Mesendoderm (in vitro differentiated cells): ENCODE measurements at regions not wholly inside any gene's neighbourhood (a gene's known extent, or its start where the extent isn't known, plus 50 kb on each side); places are given as distances from the start of the nearest gene placed in this dataset.

Experiments used
- DNase-seq: peaks from one replicate; pipeline ENCODE4 v3.0.0; 2013
- H2AK5ac ChIP-seq: 2 replicates; pipeline ENCODE4 v1.6.1; 2013; ENCODE audit warnings: low read length, inconsistent platforms
- H2BK120ac ChIP-seq: 2 replicates; pipeline ENCODE4 v1.6.1; 2013; ENCODE audit warnings: low read depth, mild to moderate bottlenecking, low read length, moderate library complexity, mixed read lengths
- H2BK15ac ChIP-seq: replicated peaks from 2 replicates; pipeline ENCODE4 v1.6.1; 2013; ENCODE audit warnings: low read depth, mild to moderate bottlenecking, moderate library complexity
- H2BK5ac ChIP-seq: 2 replicates; pipeline ENCODE4 v1.6.1; 2013; ENCODE audit warnings: low read length, inconsistent platforms
- H3K18ac ChIP-seq: 2 replicates; pipeline ENCODE4 v1.6.1; 2013; ENCODE audit warnings: mild to moderate bottlenecking, low read length, mixed read lengths
- H3K23ac ChIP-seq: one replicate; pipeline ENCODE4 v1.6.1; 2013; ENCODE audit warnings: low read length
- H3K27ac ChIP-seq: 2 replicates; pipeline ENCODE4 v1.5.1; 2013; ENCODE audit warnings: low read depth, mild to moderate bottlenecking, inconsistent platforms, low read length, moderate library complexity
- H3K27me3 ChIP-seq: 2 replicates; pipeline ENCODE4 v1.6.1; 2013; ENCODE audit warnings: low read length, control low read depth, mild to moderate bottlenecking, inconsistent platforms; ENCODE audit not compliant: insufficient read depth, poor library complexity
- H3K36me3 ChIP-seq: 2 replicates; pipeline ENCODE4 v1.6.1; 2013; ENCODE audit warnings: low read length, inconsistent platforms; ENCODE audit not compliant: control insufficient read depth, insufficient read depth
- H3K4ac ChIP-seq: one replicate; pipeline ENCODE4 v1.6.1; 2013; ENCODE audit warnings: low read depth, mild to moderate bottlenecking, low read length, moderate library complexity
- H3K4me1 ChIP-seq: 2 replicates; pipeline ENCODE4 v1.6.1; 2013; ENCODE audit warnings: low read depth, low read length, inconsistent platforms; ENCODE audit not compliant: control insufficient read depth
- H3K4me2 ChIP-seq: 2 replicates; pipeline ENCODE4 v1.6.1; 2013; ENCODE audit warnings: low read length
- H3K4me3 ChIP-seq: 2 replicates; pipeline ENCODE4 v1.5.1; 2013; ENCODE audit warnings: mild to moderate bottlenecking, low read length
- H3K56ac ChIP-seq: one replicate; pipeline ENCODE4 v1.6.1; 2013; ENCODE audit warnings: low read length
- H3K79me1 ChIP-seq: 2 replicates; pipeline ENCODE4 v1.6.1; 2013; ENCODE audit warnings: low read length, inconsistent platforms
- H3K79me2 ChIP-seq: 2 replicates; pipeline ENCODE4 v1.6.1; 2013; ENCODE audit warnings: mild to moderate bottlenecking, low read length; ENCODE audit not compliant: control insufficient read depth, insufficient read depth
- H3K9ac ChIP-seq: 2 replicates; pipeline ENCODE4 v1.6.1; 2013; ENCODE audit warnings: low read length, inconsistent platforms
- H4K5ac ChIP-seq: one replicate; pipeline ENCODE4 v1.6.1; 2013; ENCODE audit warnings: low read length
- H4K8ac ChIP-seq: one replicate; pipeline ENCODE4 v1.6.1; 2013; ENCODE audit warnings: low read depth, mild to moderate bottlenecking, control low read depth, low read length, moderate library complexity
- whole genome bisulfite sequencing: extraction: QIAGEN DNeasy Blood & Tissue Kit; methylation state at CpG from one replicate; pipeline ENCODE4 v1.1.7; 2013; ENCODE audit warnings: low lambda C conversion rate, missing lambda C conversion rate; ENCODE audit not compliant: insufficient coverage; ENCODE audit errors: extremely low coverage; 5-methylcytosine and 5-hydroxymethylcytosine counted together

DNA sequence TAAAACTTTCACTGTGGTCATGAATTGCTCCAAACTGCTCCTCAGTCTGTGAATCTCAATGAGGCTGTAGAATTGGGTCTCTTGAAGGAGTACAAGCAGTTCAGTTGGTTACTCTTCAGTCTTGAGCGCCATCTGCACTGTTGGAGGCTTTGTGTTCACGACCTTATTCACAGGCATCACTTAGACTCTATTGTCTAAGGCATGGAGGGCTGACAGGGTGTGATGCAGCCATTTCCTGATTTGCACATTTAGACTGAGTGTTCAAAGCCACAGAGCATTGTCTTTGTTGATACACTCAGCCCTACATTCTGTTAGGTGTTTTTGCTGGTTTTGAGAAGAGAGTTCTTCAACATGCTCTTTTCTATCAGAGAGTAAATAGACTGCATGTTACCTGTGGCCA lies 355.9 kb upstream of the RIOK2 start:
- H3K4ac ChIP-seq, result no peak overlapping the region
- DNase-seq, result no peak
- H4K5ac ChIP-seq, result no peak overlapping the region
- no peaks in the 10 kb centered on the region for H3K27me3 ChIP-seq
- H3K4me2 ChIP-seq, result no peak overlapping the region
- H3K18ac ChIP-seq, result no peak overlapping the region
- no peaks in the 10 kb centered on the region for H3K79me2 ChIP-seq
- no peak overlapping the region for H3K27ac ChIP-seq
- H2BK5ac ChIP-seq, result no peak overlapping the region
- no peak overlapping the region for H3K23ac ChIP-seq
- H3K36me3 ChIP-seq, result no peaks in the 10 kb centered on the region
- WGBS, result no CpG with 5 or more reads among the region's 2 CpGs
- no peak overlapping the region for H2BK120ac ChIP-seq
- no peaks in the 10 kb centered on the region for H3K4me1 ChIP-seq
- no peak overlapping the region for H2AK5ac ChIP-seq
- no peak overlapping the region for H4K8ac ChIP-seq
- no peak overlapping the region for H3K56ac ChIP-seq
- H3K9ac ChIP-seq, result no peak overlapping the region
- no peak overlapping the region for H2BK15ac ChIP-seq
- no peaks in the 10 kb centered on the region for H3K79me1 ChIP-seq
- H3K4me3 ChIP-seq, result no peak overlapping the region

DNA sequence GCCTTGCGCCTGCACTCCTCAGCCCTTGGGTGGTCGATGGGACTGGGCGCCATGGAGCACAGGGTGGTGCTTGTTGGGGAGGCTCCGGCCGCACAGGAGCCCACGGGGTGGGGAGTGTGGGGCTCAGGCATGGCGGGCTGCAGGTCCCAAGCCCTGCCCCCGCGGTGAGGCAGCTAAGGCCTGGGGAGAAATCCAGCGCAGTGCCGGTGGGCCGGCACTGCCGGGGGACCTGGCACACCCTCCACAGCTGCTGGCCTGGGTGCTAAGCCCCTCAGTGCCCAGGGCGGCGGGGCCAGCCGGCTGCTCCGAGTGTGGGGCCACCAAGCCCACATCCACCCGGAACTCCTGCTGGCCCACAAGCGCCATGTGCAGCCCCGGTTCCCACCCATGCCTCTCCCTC lies 358.8 kb upstream of the RIOK2 start:
- DNase-seq, result no peak
- Histone ChIP-seq H2AK5ac (no peak overlapping the region), H4K5ac (no peak overlapping the region), H3K23ac (no peak overlapping the region), H2BK5ac (no peak overlapping the region), H3K27me3 (no peaks in the 10 kb centered on the region), H3K79me2 (no peaks in the 10 kb centered on the region), H3K9ac (no peak overlapping the region), H3K79me1 (no peaks in the 10 kb centered on the region), H3K27ac (no peak overlapping the region), H3K36me3 (no peaks in the 10 kb centered on the region), H3K4me2 (no peak overlapping the region), H2BK15ac (no peak overlapping the region), H3K4ac (no peak overlapping the region), H4K8ac (no peak overlapping the region), H3K4me3 (no peak overlapping the region), H3K18ac (no peak overlapping the region), H3K56ac (no peak overlapping the region), H2BK120ac (no peak overlapping the region), H3K4me1 (no peaks in the 10 kb centered on the region)
- no CpG with 5 or more reads among the region's 20 CpGs for WGBS

DNA sequence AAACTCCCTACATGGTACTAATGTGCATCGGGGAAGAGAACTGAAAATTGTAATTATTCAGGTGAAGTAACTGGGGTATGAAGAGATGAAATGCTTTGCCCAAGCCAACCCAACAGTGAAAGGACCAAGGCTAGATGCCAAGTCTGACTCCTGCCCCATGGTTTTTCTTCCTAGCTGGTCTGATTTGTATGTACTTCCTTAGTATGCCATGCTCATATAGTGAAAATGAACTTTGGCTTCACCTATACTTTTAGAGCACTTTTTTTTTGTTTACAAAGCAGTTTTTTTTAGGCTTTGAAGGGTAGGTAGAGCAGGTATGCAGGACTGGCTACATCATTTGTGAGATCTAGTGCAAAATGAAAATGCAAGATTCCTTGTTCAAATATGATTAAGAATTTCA lies 359.4 kb upstream of the RIOK2 start:
- Histone ChIP-seq H4K5ac (no peak overlapping the region), H3K56ac (no peak overlapping the region), H3K27me3 (no peaks in the 10 kb centered on the region), H4K8ac (no peak overlapping the region), H2BK15ac (no peak overlapping the region), H3K4me2 (no peak overlapping the region), H3K4me1 (no peaks in the 10 kb centered on the region), H3K18ac (no peak overlapping the region), H2BK120ac (no peak overlapping the region), H3K79me1 (no peaks in the 10 kb centered on the region), H3K9ac (no peak overlapping the region), H3K23ac (no peak overlapping the region), H3K4me3 (no peak overlapping the region), H3K36me3 (no peaks in the 10 kb centered on the region), H2AK5ac (no peak overlapping the region), H3K79me2 (no peaks in the 10 kb centered on the region), H3K4ac (no peak overlapping the region), H2BK5ac (no peak overlapping the region), H3K27ac (no peak overlapping the region)
- no peak for DNase-seq
- no CpG with 5 or more reads among the region's 1 CpG for WGBS

DNA sequence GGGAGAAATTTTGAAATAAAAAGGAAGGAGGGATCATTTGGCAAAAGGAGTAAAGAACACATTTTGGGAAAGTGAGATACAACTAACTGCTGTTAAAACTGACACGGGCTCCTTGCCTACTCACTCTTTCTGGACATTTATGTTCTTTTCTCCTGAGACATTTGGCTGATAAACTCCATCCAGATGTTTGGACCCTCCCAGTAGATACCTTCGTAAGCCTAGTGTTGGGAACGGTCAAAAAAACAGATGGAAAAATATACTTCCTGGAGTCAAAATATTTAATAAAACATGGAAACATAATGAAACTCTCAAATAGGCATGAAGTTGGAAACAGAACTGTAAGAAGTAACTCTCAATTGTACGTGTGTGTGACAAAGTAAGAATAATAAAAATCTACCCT lies 360.1 kb upstream of the RIOK2 start:
- H2BK5ac ChIP-seq, result no peak overlapping the region
- H4K8ac ChIP-seq, result no peak overlapping the region
- H3K4me1 ChIP-seq, result no peaks in the 10 kb centered on the region
- no peak overlapping the region for H3K56ac ChIP-seq
- no peak overlapping the region for H2AK5ac ChIP-seq
- no peak for DNase-seq
- H3K9ac ChIP-seq, result no peak overlapping the region
- H2BK15ac ChIP-seq, result no peak overlapping the region
- no peaks in the 10 kb centered on the region for H3K79me1 ChIP-seq
- no peaks in the 10 kb centered on the region for H3K79me2 ChIP-seq
- no peak overlapping the region for H3K27ac ChIP-seq
- H3K27me3 ChIP-seq, result no peaks in the 10 kb centered on the region
- no peak overlapping the region for H3K23ac ChIP-seq
- no peak overlapping the region for H3K4me3 ChIP-seq
- H2BK120ac ChIP-seq, result no peak overlapping the region
- H3K18ac ChIP-seq, result no peak overlapping the region
- no peaks in the 10 kb centered on the region for H3K36me3 ChIP-seq
- no peak overlapping the region for H3K4me2 ChIP-seq
- WGBS, result no CpG with 5 or more reads among the region's 4 CpGs
- H3K4ac ChIP-seq, result no peak overlapping the region
- H4K5ac ChIP-seq, result no peak overlapping the region

DNA sequence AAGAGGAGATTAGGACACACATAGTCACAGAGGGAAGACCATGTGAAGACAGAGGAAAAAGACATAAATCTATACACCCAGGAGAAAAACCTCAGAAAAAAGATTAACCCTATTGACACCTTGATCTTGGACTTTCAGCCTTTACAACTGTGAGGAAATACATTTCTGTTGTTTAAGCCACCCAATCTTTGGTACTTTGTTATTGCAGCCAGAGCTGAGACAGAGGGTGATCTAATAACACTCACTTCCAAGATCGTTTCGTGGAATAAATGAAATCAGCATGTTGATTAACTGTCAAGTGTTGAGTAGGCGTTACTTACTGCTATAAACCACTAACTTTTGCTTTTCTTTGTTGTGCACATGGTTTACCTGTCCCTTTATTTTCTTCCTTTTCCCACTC lies 361.2 kb upstream of the RIOK2 start:
- Histone ChIP-seq H2BK120ac (no peak overlapping the region), H2BK15ac (no peak overlapping the region), H4K8ac (no peak overlapping the region), H3K9ac (no peak overlapping the region), H3K4me1 (no peaks in the 10 kb centered on the region), H3K4ac (no peak overlapping the region), H3K36me3 (no peaks in the 10 kb centered on the region), H3K4me2 (no peak overlapping the region), H3K56ac (no peak overlapping the region), H3K18ac (no peak overlapping the region), H2BK5ac (no peak overlapping the region), H3K23ac (no peak overlapping the region), H4K5ac (no peak overlapping the region), H3K27ac (no peak overlapping the region), H3K79me1 (no peaks in the 10 kb centered on the region), H3K4me3 (no peak overlapping the region), H2AK5ac (no peak overlapping the region), H3K27me3 (no peaks in the 10 kb centered on the region), H3K79me2 (no peaks in the 10 kb centered on the region)
- DNase-seq, result no peak
- WGBS, result no CpG with 5 or more reads among the region's 3 CpGs

DNA sequence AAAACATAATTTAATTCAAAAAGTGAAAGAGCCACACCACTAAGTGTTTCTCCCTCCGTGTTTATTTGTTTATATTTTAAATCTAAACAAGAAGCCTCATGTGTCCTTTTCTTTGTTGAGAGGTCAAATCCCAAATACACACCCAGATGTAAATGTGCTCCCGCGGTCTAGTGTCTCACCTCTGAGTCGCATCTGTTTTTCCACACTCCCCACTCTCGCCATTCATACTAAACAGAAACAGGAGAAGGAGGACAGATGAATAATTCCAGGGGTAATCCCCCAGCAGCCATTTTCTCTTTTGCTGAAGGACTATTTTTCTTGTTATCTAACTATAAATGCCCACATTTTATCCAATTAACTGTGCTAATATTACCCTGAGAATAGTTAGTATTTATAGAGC lies 361.6 kb upstream of the RIOK2 start:
- no CpG with 5 or more reads among the region's 5 CpGs for WGBS
- H2BK5ac ChIP-seq, result no peak overlapping the region
- no peak overlapping the region for H3K56ac ChIP-seq
- H3K4me2 ChIP-seq, result no peak overlapping the region
- no peak overlapping the region for H3K27ac ChIP-seq
- peak overlapping the region; percentile 39 for H3K18ac ChIP-seq
- H3K9ac ChIP-seq, result no peak overlapping the region
- no peaks in the 10 kb centered on the region for H3K4me1 ChIP-seq
- peak; percentile 42 for DNase-seq
- no peaks in the 10 kb centered on the region for H3K79me1 ChIP-seq
- no peak overlapping the region for H4K8ac ChIP-seq
- H2BK120ac ChIP-seq, result no peak overlapping the region
- no peak overlapping the region for H3K4ac ChIP-seq
- no peaks in the 10 kb centered on the region for H3K27me3 ChIP-seq
- H3K79me2 ChIP-seq, result no peaks in the 10 kb centered on the region
- H4K5ac ChIP-seq, result no peak overlapping the region
- H2BK15ac ChIP-seq, result no peak overlapping the region
- H3K36me3 ChIP-seq, result no peaks in the 10 kb centered on the region
- no peak overlapping the region for H3K23ac ChIP-seq
- no peak overlapping the region for H3K4me3 ChIP-seq
- H2AK5ac ChIP-seq, result no peak overlapping the region
